ENCODE measurements at regions not wholly inside any gene's neighbourhood (a gene's known extent, or its start where the extent isn't known, plus 50 kb on each side); places are given as distances from the start of the nearest gene placed in this dataset.
A peak's percentile ranks its signal among the peaks of the same experiment; 100 is the strongest.

GRCh38 chr3:178437236-178437635 is 99.0 kb upstream of the KCNMB2 start:
- POLR2A ChIA-PET: interaction anchor here (0.6 kb wide), 1 partner anchor 599 kb away, joined by 4 read pairs; no protein-coding TSS in a partner anchor
- no peaks in the 10 kb centered on the region for H3K27me3 Mint-ChIP-seq (ENCODE audit: insufficient read depth, unreplicated experiment)
- no peak overlapping the region for H3K27ac Mint-ChIP-seq (ENCODE audit: low read depth, unreplicated experiment)
- no TSS peak for BruUV-seq (replicated peaks)
- H3K4me3 Mint-ChIP-seq (ENCODE audit: unreplicated experiment): no peak overlapping the region
- CTCF ChIA-PET: interaction anchor here (0.5 to 9.2 kb wide), 12 partner anchors 10 to 612 kb away, joined by 3 to 143 read pairs (median 5); no protein-coding TSS in a partner anchor
- peaks cover 11% of the 10 kb centered on the region for H3K4me1 Mint-ChIP-seq (ENCODE audit: insufficient read depth, unreplicated experiment)
- no peak for TF ChIP-seq CTCF (IDR thresholded peaks at IDR 0.05; ENCODE audit: unreplicated experiment)
- no peak for DNase-seq (ENCODE audit: unreplicated experiment)
- intact Hi-C loops (cut with micrococcal nuclease): no loop called here
- H3K9me3 Mint-ChIP-seq (ENCODE audit: unreplicated experiment): no peaks in the 10 kb centered on the region
- no peaks in the 10 kb centered on the region for H3K36me3 Mint-ChIP-seq (ENCODE audit: insufficient read depth, unreplicated experiment)

GRCh38 chr3:178439504-178439903 is 96.7 kb upstream of the KCNMB2 start:
- no peak for TF ChIP-seq CTCF (IDR thresholded peaks at IDR 0.05; ENCODE audit: unreplicated experiment)
- no TSS peak for BruUV-seq (replicated peaks)
- Mint-ChIP-seq H3K36me3 (ENCODE audit: insufficient read depth, unreplicated experiment) (no peaks in the 10 kb centered on the region), H3K27me3 (ENCODE audit: insufficient read depth, unreplicated experiment) (no peaks in the 10 kb centered on the region), H3K27ac (ENCODE audit: low read depth, unreplicated experiment) (no peak overlapping the region), H3K4me1 (ENCODE audit: insufficient read depth, unreplicated experiment) (peaks cover 5% of the 10 kb centered on the region), H3K4me3 (ENCODE audit: unreplicated experiment) (no peak overlapping the region), H3K9me3 (ENCODE audit: unreplicated experiment) (no peaks in the 10 kb centered on the region)
- ChIA-PET CTCF (interaction anchor here (9.2 kb wide), 1 partner anchor 530 kb away, joined by 143 read pairs; no protein-coding TSS in a partner anchor), POLR2A (no interaction called here)
- intact Hi-C loops (cut with micrococcal nuclease): no loop called here
- DNase-seq (ENCODE audit: unreplicated experiment): peak; percentile 42

- Mint-ChIP-seq H3K27ac (ENCODE audit: low read depth, unreplicated experiment) (no peak overlapping the region), H3K27me3 (ENCODE audit: insufficient read depth, unreplicated experiment) (no peaks in the 10 kb centered on the region), H3K36me3 (ENCODE audit: insufficient read depth, unreplicated experiment) (no peaks in the 10 kb centered on the region), H3K9me3 (ENCODE audit: unreplicated experiment) (no peaks in the 10 kb centered on the region), H3K4me3 (ENCODE audit: unreplicated experiment) (no peak overlapping the region), H3K4me1 (ENCODE audit: insufficient read depth, unreplicated experiment) (peaks cover 5% of the 10 kb centered on the region)
- TF ChIP-seq CTCF (IDR thresholded peaks at IDR 0.05; ENCODE audit: unreplicated experiment): no peak
- no peak for DNase-seq (ENCODE audit: unreplicated experiment)
- BruUV-seq (replicated peaks): no TSS peak
- intact Hi-C loops (cut with micrococcal nuclease): loop anchor here (10.0 kb wide), 1 partner anchor 875 kb away; no protein-coding TSS in a partner anchor
- POLR2A ChIA-PET: interaction anchor here (0.6 kb wide), 1 partner anchor 24 kb away, joined by 3 read pairs; no protein-coding TSS in a partner anchor
- CTCF ChIA-PET: interaction anchor here (0.6 to 9.2 kb wide), 4 partner anchors 77 to 530 kb away, joined by 3 to 143 read pairs (median 4); no protein-coding TSS in a partner anchor
These were observed 96.2 kb upstream of the KCNMB2 start for GRCh38 chr3:178440043-178440442.

GRCh38 chr3:178443634-178444033 is 92.6 kb upstream of the KCNMB2 start:
- peak; percentile 23 for DNase-seq (ENCODE audit: unreplicated experiment)
- Mint-ChIP-seq H3K27me3 (ENCODE audit: insufficient read depth, unreplicated experiment) (no peaks in the 10 kb centered on the region), H3K9me3 (ENCODE audit: unreplicated experiment) (no peaks in the 10 kb centered on the region)

More at GRCh38 chr3:178443634-178444033, 92.6 kb upstream of the KCNMB2 start:
- Mint-ChIP-seq H3K4me3 (ENCODE audit: unreplicated experiment) (no peak overlapping the region), H3K27ac (ENCODE audit: low read depth, unreplicated experiment) (no peak overlapping the region), H3K36me3 (ENCODE audit: insufficient read depth, unreplicated experiment) (no peaks in the 10 kb centered on the region), H3K4me1 (ENCODE audit: insufficient read depth, unreplicated experiment) (peaks cover 4% of the 10 kb centered on the region)
- POLR2A ChIA-PET: no interaction called here
- intact Hi-C loops (cut with micrococcal nuclease): loop anchor here (1.0 to 10.0 kb wide), 2 partner anchors 523 to 871 kb away; no protein-coding TSS in a partner anchor
- CTCF ChIA-PET: interaction anchor here (0.7 to 2.5 kb wide), 5 partner anchors 118 to 524 kb away, joined by 3 to 16 read pairs (median 4); no protein-coding TSS in a partner anchor
- no TSS peak for BruUV-seq (replicated peaks)
- TF ChIP-seq CTCF (IDR thresholded peaks at IDR 0.05; ENCODE audit: unreplicated experiment): peak; percentile 33
